ENCODE measurements at regions not wholly inside any gene's neighbourhood (a gene's known extent, or its start where the extent isn't known, plus 50 kb on each side); places are given as distances from the start of the nearest gene placed in this dataset.

GRCh38 chr19:27529158-27529557, 1683.8 kb downstream of the UQCRFS1 start:
- Mint-ChIP-seq H3K4me3 (no peak overlapping the region), H3K36me3 (peaks cover 0 to 30% of the 10 kb centered on the region in 2 donors), H3K9me3 (peaks cover 4 to 87% (median 66%) of the 10 kb centered on the region in 7 donors), H3K27ac (no peak overlapping the region), H3K4me1 (no peaks in the 10 kb centered on the region), H3K27me3 (no peaks in the 10 kb centered on the region)
- no peak for ATAC-seq (ENCODE audit: low read depth in 2 of 2)
- DNase-seq, result no peak

- no peak overlapping the region for H3K27ac Mint-ChIP-seq
- no peak for ATAC-seq (ENCODE audit: low read depth in 2 of 2)
These were observed 1690.7 kb downstream of the UQCRFS1 start for GRCh38 chr19:27522223-27522622.

More at GRCh38 chr19:27522223-27522622, 1690.7 kb downstream of the UQCRFS1 start:
- Mint-ChIP-seq H3K4me1 (no peaks in the 10 kb centered on the region), H3K9me3 (peaks cover 0 to 74% (median 43%) of the 10 kb centered on the region in 7 donors), H3K4me3 (no peak overlapping the region), H3K36me3 (no peaks in the 10 kb centered on the region), H3K27me3 (no peaks in the 10 kb centered on the region)
- DNase-seq, result no peak
